H1 (cell line): ENCODE measurements at regions not wholly inside any gene's neighbourhood (a gene's known extent, or its start where the extent isn't known, plus 50 kb on each side); places are given as distances from the start of the nearest gene placed in this dataset.

Source experiments
- CTCF ChIA-PET: fragments of 300-600 bp; sonication (Branson Sonifier 250); formaldehyde crosslinking; loops from one replicate; lab custom pipeline; 2021; ENCODE audit not compliant: partially characterized antibody; lab: Charles Lee
- POLR2A ChIA-PET: fragments of 300-600 bp; sonication (Branson Sonifier 250); formaldehyde crosslinking; loops from one replicate; lab custom pipeline; 2021; ENCODE audit warnings: inconsistent platforms; ENCODE audit not compliant: partially characterized antibody; lab: Charles Lee
- DNase-seq, 2 experiments: peaks; one replicate each; pipeline versions ENCODE4 v3.0.0 to v3.0.0-alpha.2; 2010 to 2022; ENCODE audit warnings: low spot score in 2 of 2, low read depth in 1 of 2, mixed read lengths in 1 of 2
- FAIRE-seq: peaks from 2 replicates; lab custom pipeline; 2011; peaks lifted over from hg19 to GRCh38; lab: Jason Lieb, UNC
- H2AFZ ChIP-seq: 2 replicates; pipeline ENCODE4 v1.8.1; 2012; ENCODE audit warnings: low read length, inconsistent platforms
- H2AK5ac ChIP-seq: 2 replicates; pipeline ENCODE4 v1.6.1; 2013; ENCODE audit warnings: low read depth, low read length
- H2BK120ac ChIP-seq: replicated peaks from 2 replicates; pipeline ENCODE3; 2013; ENCODE audit warnings: low read depth, low read length, inconsistent platforms
- H2BK12ac ChIP-seq: 2 replicates; pipeline ENCODE4 v1.6.1; 2013; ENCODE audit warnings: low read depth, low read length
- H2BK15ac ChIP-seq: 2 replicates; pipeline ENCODE4 v1.6.1; 2013; ENCODE audit warnings: low read length
- H2BK20ac ChIP-seq: 2 replicates; pipeline ENCODE4 v1.6.1; 2013; ENCODE audit warnings: low read length
- H2BK5ac ChIP-seq: 2 replicates; pipeline ENCODE4 v1.6.1; 2013; ENCODE audit warnings: low read depth, low read length
- H3K14ac ChIP-seq: 2 replicates; pipeline ENCODE4 v1.6.1; 2013; ENCODE audit warnings: inconsistent platforms; ENCODE audit not compliant: insufficient read length
- H3K18ac ChIP-seq: 2 replicates; pipeline ENCODE4 v1.6.1; 2013; ENCODE audit warnings: low read length; ENCODE audit errors: extremely low read depth
- H3K23ac ChIP-seq: 2 replicates; pipeline ENCODE4 v1.6.1; 2013; ENCODE audit warnings: inconsistent platforms; ENCODE audit not compliant: insufficient read length
- H3K23me2 ChIP-seq: 2 replicates; pipeline ENCODE4 v1.6.1; 2013; ENCODE audit warnings: low read depth, low read length
- H3K27ac ChIP-seq: 2 replicates; pipeline ENCODE4 v1.6.1; 2011; ENCODE audit warnings: low read depth, low read length, inconsistent platforms
- H3K27me3 ChIP-seq, 4 experiments: replicated peaks in 1 of 4; 1 replicate in 1 of 4; 2 replicates in 3 of 4; pipeline versions ENCODE4 v1.6.1 to v1.8.1; 2011 to 2013; ENCODE audit warnings: low read length in 3 of 4, mild to moderate bottlenecking in 3 of 4, inconsistent platforms in 2 of 4, mixed read lengths in 2 of 4, moderate library complexity in 1 of 4; ENCODE audit not compliant: control insufficient read depth in 3 of 4, insufficient read depth in 3 of 4; ENCODE audit errors: extremely low read depth in 1 of 4
- H3K36me3 ChIP-seq, 4 experiments: 2 replicates each; pipeline versions ENCODE4 v1.6.1 to v1.8.1; 2011 to 2013; ENCODE audit warnings: mild to moderate bottlenecking in 4 of 4, low read length in 3 of 4, moderate library complexity in 2 of 4, control low read depth in 1 of 4, inconsistent platforms in 1 of 4; ENCODE audit not compliant: insufficient read depth in 4 of 4, control insufficient read depth in 2 of 4
- H3K4ac ChIP-seq: replicated peaks from 2 replicates; pipeline ENCODE3; 2013; ENCODE audit warnings: low read length, low read depth, mixed read lengths, inconsistent platforms; ENCODE audit not compliant: insufficient read length
- H3K4me1 ChIP-seq, 4 experiments: replicated peaks in 1 of 4; 1 replicate in 1 of 4; 2 replicates in 3 of 4; pipeline versions ENCODE4 v1.6.1 to v1.8.1; 2011 to 2013; ENCODE audit warnings: low read length in 3 of 4, inconsistent platforms in 2 of 4, mixed read lengths in 1 of 4; ENCODE audit not compliant: insufficient read depth in 4 of 4, control insufficient read depth in 3 of 4
- H3K4me2 ChIP-seq, 2 experiments: 2 replicates each; pipeline versions ENCODE4 v1.6.1 to v1.8.1; 2011 to 2013; ENCODE audit warnings: low read depth in 2 of 2, low read length in 2 of 2, control low read depth in 1 of 2, inconsistent platforms in 1 of 2, mild to moderate bottlenecking in 1 of 2; ENCODE audit not compliant: insufficient read depth in 1 of 2
- H3K4me3 ChIP-seq, 4 experiments: fragments of 200-600, 300-600 bp in 1 of 4; sonication (generic), shearing (Covaris generic), sonication (Bioruptor Twin) in 1 of 4; 2 replicates each; pipeline versions ENCODE4 v1.5.1 to v1.8.1; 2011 to 2016; ENCODE audit warnings: low read length in 4 of 4, low read depth in 3 of 4, control low read depth in 2 of 4, inconsistent platforms in 2 of 4, mild to moderate bottlenecking in 2 of 4, mixed read lengths in 1 of 4, moderate library complexity in 1 of 4; ENCODE audit not compliant: insufficient read depth in 2 of 4; ENCODE audit errors: extremely low read depth in 1 of 4
- H3K56ac ChIP-seq: replicated peaks from 2 replicates; pipeline ENCODE3; 2013; ENCODE audit warnings: low read depth, mild to moderate bottlenecking, mixed read lengths, low read length, inconsistent platforms; ENCODE audit not compliant: insufficient read length
- H3K79me1 ChIP-seq: 2 replicates; pipeline ENCODE4 v1.6.1; 2013; ENCODE audit warnings: low read depth, low read length, control low read depth
- H3K79me2 ChIP-seq, 2 experiments: 2 replicates each; pipeline versions ENCODE4 v1.6.1 to v1.8.1; 2012 to 2013; ENCODE audit warnings: low read length in 2 of 2, mild to moderate bottlenecking in 2 of 2, inconsistent platforms in 1 of 2; ENCODE audit not compliant: insufficient read depth in 2 of 2, control insufficient read depth in 1 of 2
- H3K9ac ChIP-seq, 4 experiments: replicated peaks in 1 of 4; 1 replicate in 1 of 4; 2 replicates in 3 of 4; pipeline versions ENCODE4 v1.6.1 to v1.8.1; 2011 to 2013; ENCODE audit warnings: low read depth in 3 of 4, low read length in 3 of 4, control low read depth in 2 of 4, mild to moderate bottlenecking in 2 of 4, moderate library complexity in 2 of 4, inconsistent platforms in 1 of 4; ENCODE audit errors: extremely low read depth in 1 of 4
- H3K9me3 ChIP-seq, 2 experiments: 2 replicates each; pipeline versions ENCODE4 v1.6.1 to v1.8.1; 2012 to 2013; ENCODE audit warnings: mild to moderate bottlenecking in 2 of 2, moderate library complexity in 2 of 2, control low read depth in 1 of 2, inconsistent platforms in 1 of 2, low read depth in 1 of 2, low read length in 1 of 2, mixed read lengths in 1 of 2; ENCODE audit not compliant: insufficient read depth in 2 of 2
- H4K20me1 ChIP-seq, 2 experiments: replicated peaks in 1 of 2; 2 replicates each; pipeline versions ENCODE3 to v1.8.1; 2011 to 2013; ENCODE audit warnings: inconsistent platforms in 2 of 2, low read length in 2 of 2, mild to moderate bottlenecking in 1 of 2; ENCODE audit not compliant: insufficient read depth in 2 of 2, control insufficient read depth in 1 of 2
- H4K5ac ChIP-seq: 2 replicates; pipeline ENCODE4 v1.6.1; 2013; ENCODE audit warnings: low read length, low read depth, mixed read lengths, inconsistent platforms; ENCODE audit not compliant: insufficient read length
- H4K8ac ChIP-seq: 2 replicates; pipeline ENCODE4 v1.8.0; 2013; ENCODE audit warnings: mild to moderate bottlenecking, moderate library complexity, low read length, inconsistent platforms; ENCODE audit not compliant: insufficient read depth; ENCODE audit errors: extremely low read depth
- H4K91ac ChIP-seq: replicated peaks from 2 replicates; pipeline ENCODE3; 2013; ENCODE audit warnings: low read length, mixed read lengths, inconsistent platforms; ENCODE audit not compliant: insufficient read length
- CBX5 ChIP-seq: fragments of 300-800, 300-1000 bp; sonication (generic); IDR thresholded peaks from 2 replicates; pipeline ENCODE4 v1.7.1; 2016; ENCODE audit warnings: antibody characterized with exemption, low read length, low read depth
- CHD2 ChIP-seq: IDR thresholded peaks from 2 replicates; pipeline ENCODE4 v1.6.1; 2012; ENCODE audit warnings: low read length, improper control_type of control experiment
- CTBP2 ChIP-seq: IDR thresholded peaks from 2 replicates; pipeline ENCODE4 v1.7.0; 2011; ENCODE audit warnings: borderline replicate concordance, mild to moderate bottlenecking, moderate library complexity, mixed read lengths, low read length; ENCODE audit not compliant: insufficient read depth, insufficient read length
- JUN ChIP-seq: IDR thresholded peaks from 2 replicates; pipeline ENCODE4 v1.6.1; 2011; ENCODE audit warnings: low read depth, mild to moderate bottlenecking, improper control_type of control experiment, low read length
- KDM4A ChIP-seq: IDR thresholded peaks from one replicate; pipeline ENCODE4 v1.7.1; 2012; ENCODE audit warnings: low read depth, mild to moderate bottlenecking, moderate library complexity, low read length, inconsistent platforms; ENCODE audit not compliant: severe bottlenecking
- NANOG ChIP-seq: IDR thresholded peaks from 2 replicates; pipeline ENCODE4 v1.6.1; 2011; ENCODE audit warnings: low read length, low read depth, mild to moderate bottlenecking, inconsistent platforms; ENCODE audit not compliant: insufficient read depth, poor library complexity, severe bottlenecking
- PHF8 ChIP-seq: fragments of 200-600 bp; sonication (generic); conservative IDR thresholded peaks from 2 replicates; pipeline ENCODE4 v1.7.1; 2012; ENCODE audit warnings: low read depth, mild to moderate bottlenecking, inconsistent platforms, low read length, moderate library complexity
- POLR2A ChIP-seq, 2 experiments: IDR thresholded peaks; 1 replicate in 1 of 2; 2 replicates in 1 of 2; pipeline ENCODE4 v1.6.1; 2011; ENCODE audit warnings: low read depth in 2 of 2, low read length in 2 of 2, mild to moderate bottlenecking in 2 of 2; ENCODE audit errors: control extremely low read depth in 1 of 2
- POLR2AphosphoS5 ChIP-seq: IDR thresholded peaks from 2 replicates; pipeline ENCODE4 v1.6.1; 2011; ENCODE audit warnings: low read depth, low read length
- POU5F1 ChIP-seq: IDR thresholded peaks from 2 replicates; pipeline ENCODE4 v1.6.1; 2011; ENCODE audit warnings: low read depth, mild to moderate bottlenecking, low read length, moderate library complexity
- SP1 ChIP-seq: IDR thresholded peaks from 2 replicates; pipeline ENCODE4 v1.6.1; 2011; ENCODE audit warnings: low read depth, low read length
- SP2 ChIP-seq: IDR thresholded peaks from 2 replicates; pipeline ENCODE4 v1.6.1; 2012; ENCODE audit warnings: mild to moderate bottlenecking, low read length, inconsistent platforms
- TAF7 ChIP-seq: optimal IDR thresholded peaks from 2 replicates; pipeline ENCODE3; 2011; ENCODE audit warnings: low read depth, mild to moderate bottlenecking, inconsistent platforms, low read length, moderate library complexity, borderline replicate concordance
- WGBS, 2 experiments: shearing (Covaris generic) in 1 of 2; methylation state at CpG; one replicate each; pipeline versions ENCODE4 v1.1.6 to v1.1.7; 2013 to 2015; ENCODE audit warnings: low lambda C conversion rate in 2 of 2, mixed read lengths in 2 of 2, inconsistent platforms in 1 of 2, low coverage in 1 of 2, missing lambda C conversion rate in 1 of 2; ENCODE audit not compliant: insufficient replicate concordance in 2 of 2, insufficient coverage in 1 of 2, insufficient read length in 1 of 2; ENCODE audit errors: extremely low coverage in 1 of 2, missing lambda C conversion rate in 1 of 2; 5-methylcytosine and 5-hydroxymethylcytosine counted together
- TF ChIP-seq, protein P1 (sequence below): IDR thresholded peaks from 2 replicates; pipeline ENCODE4 v1.6.1; 2012; ENCODE audit warnings: low read length, inconsistent platforms

DNA sequence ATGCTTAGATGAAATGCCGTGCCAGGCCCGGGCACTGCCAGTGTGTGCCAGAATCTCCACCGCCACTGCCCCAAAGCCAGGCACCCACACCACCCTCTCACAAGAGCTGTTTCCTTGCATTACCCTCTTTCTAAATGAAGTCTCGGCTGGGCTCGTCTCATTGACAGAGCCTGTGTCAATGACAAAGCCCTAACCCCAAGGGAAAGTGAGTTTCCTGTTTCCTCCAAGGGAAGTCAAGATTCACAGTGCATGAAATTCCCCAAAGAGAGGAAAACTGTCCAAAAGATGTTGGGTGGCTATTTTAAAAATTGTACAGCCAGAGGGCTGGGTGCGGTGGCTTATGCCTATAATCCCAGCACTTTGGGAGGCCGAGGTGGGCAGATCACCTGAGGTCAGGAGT lies 75.4 kb upstream of the AKAP12 start:
- CTCF ChIA-PET = interaction anchor here (1.1 to 1.6 kb wide), 2 partner anchors 18 to 86 kb away, joined by 3 to 4 read pairs; no protein-coding TSS in a partner anchor
- H3K14ac ChIP-seq = no peak overlapping the region
- WGBS, 2 experiments = 86% methylated on average over 7 of the region's 7 CpGs; no CpG with 5 or more reads in 1 of the 2 experiments
- H3K36me3 ChIP-seq = no peaks in the 10 kb centered on the region
- H3K4me2 ChIP-seq = no peak overlapping the region
- no peak overlapping the region for H3K23ac ChIP-seq
- H3K56ac ChIP-seq = no peak overlapping the region
- no peak overlapping the region for H3K4ac ChIP-seq
- DNase-seq (no peak), FAIRE-seq (no peak)
- H4K5ac ChIP-seq = no peak overlapping the region
- H3K23me2 ChIP-seq = no peaks in the 10 kb centered on the region
- no peak overlapping the region for H2BK5ac ChIP-seq
- no peak overlapping the region for H4K91ac ChIP-seq
- H3K9me3 ChIP-seq = no peaks in the 10 kb centered on the region
- H3K9ac ChIP-seq = no peak overlapping the region
- no peak overlapping the region for H4K8ac ChIP-seq
- H3K18ac ChIP-seq = no peak overlapping the region
- no peak overlapping the region; the same call in 1 of the 2 replicates for H2AFZ ChIP-seq
- H3K27ac ChIP-seq = no peak overlapping the region
- no peak overlapping the region for H2BK120ac ChIP-seq
- no peak overlapping the region for H2BK12ac ChIP-seq
- no peak overlapping the region for H2BK15ac ChIP-seq
- H3K27me3 ChIP-seq = peaks cover 0 to 3% (median 1%) of the 10 kb centered on the region in 4 experiments; a peak in 1 of 7 replicates
- no peaks in the 10 kb centered on the region for H3K79me1 ChIP-seq
- POLR2A ChIA-PET = no interaction called here
- no peaks in the 10 kb centered on the region for H3K79me2 ChIP-seq
- 0 out of 7 replicates have a peak, but pooled peaks cover 0 to 3% (median 0%) of the 10 kb centered on the region in 4 experiments for H3K4me1 ChIP-seq
- no peaks in the 10 kb centered on the region for H4K20me1 ChIP-seq
- no peak overlapping the region for H2BK20ac ChIP-seq
- no peak overlapping the region for H2AK5ac ChIP-seq
- H3K4me3 ChIP-seq = no peak overlapping the region
- TF ChIP-seq SP1 = no peak
- no peak for TF ChIP-seq CTBP2
- no peak for TF ChIP-seq NANOG
- TF ChIP-seq CHD2 = no peak
- TF ChIP-seq JUN = no peak
- no peak for TF ChIP-seq POLR2AphosphoS5
- no peak for TF ChIP-seq KDM4A
- TF ChIP-seq PHF8 = no peak
- no peak for TF ChIP-seq POLR2A (IDR thresholded peaks at IDR 0.05; ENCODE audit: control extremely low read depth in 1 of 2, low read depth in 2 of 2, low read length in 2 of 2)
- TF ChIP-seq, protein P1, sequence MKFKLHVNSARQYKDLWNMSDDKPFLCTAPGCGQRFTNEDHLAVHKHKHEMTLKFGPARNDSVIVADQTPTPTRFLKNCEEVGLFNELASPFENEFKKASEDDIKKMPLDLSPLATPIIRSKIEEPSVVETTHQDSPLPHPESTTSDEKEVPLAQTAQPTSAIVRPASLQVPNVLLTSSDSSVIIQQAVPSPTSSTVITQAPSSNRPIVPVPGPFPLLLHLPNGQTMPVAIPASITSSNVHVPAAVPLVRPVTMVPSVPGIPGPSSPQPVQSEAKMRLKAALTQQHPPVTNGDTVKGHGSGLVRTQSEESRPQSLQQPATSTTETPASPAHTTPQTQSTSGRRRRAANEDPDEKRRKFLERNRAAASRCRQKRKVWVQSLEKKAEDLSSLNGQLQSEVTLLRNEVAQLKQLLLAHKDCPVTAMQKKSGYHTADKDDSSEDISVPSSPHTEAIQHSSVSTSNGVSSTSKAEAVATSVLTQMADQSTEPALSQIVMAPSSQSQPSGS = no peak
- no peak for TF ChIP-seq SP2
- TF ChIP-seq TAF7 = no peak
- no peak for TF ChIP-seq CBX5
- TF ChIP-seq POU5F1 = no peak
